ENCODE measurements at regions not wholly inside any gene's neighbourhood (a gene's known extent, or its start where the extent isn't known, plus 50 kb on each side); places are given as distances from the start of the nearest gene placed in this dataset.

DNA sequence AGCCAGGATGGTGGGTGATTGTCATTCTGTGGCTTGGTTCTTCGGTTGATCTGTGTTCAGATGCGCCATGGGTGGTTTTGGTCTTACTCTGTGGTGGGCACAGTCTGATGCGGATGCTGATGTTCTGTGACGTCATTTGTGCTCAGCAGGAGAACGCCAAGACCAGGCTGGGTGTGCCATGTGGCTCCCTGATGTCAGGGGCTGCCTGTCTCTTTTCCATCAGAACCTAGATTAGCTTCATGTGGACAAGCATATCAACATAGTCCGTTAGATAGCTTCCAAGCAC, 100.6 kb upstream of the ARL4C start:
- TF ChIP-seq POLR2A (IDR thresholded peaks at IDR 0.05) = no peak
- no peak for TF ChIP-seq CTCF (IDR thresholded peaks at IDR 0.05 in 4 of 5, conservative IDR thresholded peaks at IDR 0.05 in 1 of 5)
